Loucy (cell line): ENCODE measurements at regions not wholly inside any gene's neighbourhood (a gene's known extent, or its start where the extent isn't known, plus 50 kb on each side); places are given as distances from the start of the nearest gene placed in this dataset.

Source experiments
- H2AFZ ChIP-seq: fragments of 200-600 bp; sonication (generic); 2 replicates; pipeline ENCODE4 v1.6.0; 2016; ENCODE audit warnings: antibody characterized with exemption, mild to moderate bottlenecking, low read length, moderate library complexity
- H3F3A ChIP-seq: fragments of 200-600 bp; 2 replicates; pipeline ENCODE4 v1.6.0; 2016; ENCODE audit warnings: antibody characterized with exemption, low read depth, mild to moderate bottlenecking
- H3K27me3 ChIP-seq: fragments of 200-600 bp; sonication (generic); 2 replicates; pipeline ENCODE4 v1.6.1; 2014; ENCODE audit warnings: low read length, mild to moderate bottlenecking; ENCODE audit not compliant: insufficient read depth, poor library complexity, severe bottlenecking
- H3K36me3 ChIP-seq: fragments of 200-600 bp; sonication (generic); 2 replicates; pipeline ENCODE4 v1.6.1; 2016; ENCODE audit warnings: low read length; ENCODE audit not compliant: insufficient read depth
- H3K4me1 ChIP-seq: fragments of 200-600 bp; sonication (generic); 2 replicates; pipeline ENCODE4 v1.5.1; 2014; ENCODE audit warnings: low read length, mild to moderate bottlenecking; ENCODE audit not compliant: insufficient read depth, poor library complexity, severe bottlenecking
- H3K4me2 ChIP-seq: fragments of 200-600 bp; sonication (generic); 2 replicates; pipeline ENCODE4 v1.6.0; 2014; ENCODE audit warnings: antibody characterized with exemption, low read length, low read depth, mild to moderate bottlenecking; ENCODE audit not compliant: poor library complexity, severe bottlenecking
- H3K4me3 ChIP-seq: fragments of 200-600 bp; sonication (generic); 2 replicates; pipeline ENCODE4 v1.5.1; 2014; ENCODE audit warnings: low read length, mild to moderate bottlenecking, mixed read lengths; ENCODE audit not compliant: poor library complexity, severe bottlenecking
- H3K79me2 ChIP-seq: fragments of 200-600 bp; sonication (generic); 2 replicates; pipeline ENCODE4 v1.6.1; 2014; ENCODE audit warnings: low read length; ENCODE audit not compliant: insufficient read depth
- H3K9ac ChIP-seq: fragments of 200-600 bp; sonication (generic); 2 replicates; pipeline ENCODE4 v1.6.0; 2014; ENCODE audit warnings: mild to moderate bottlenecking, low read depth, low read length, moderate library complexity; ENCODE audit not compliant: poor library complexity, severe bottlenecking
- H3K9me2 ChIP-seq: fragments of 200-600 bp; sonication (generic); replicated peaks from 2 replicates; pipeline ENCODE4 v1.6.1; 2016; ENCODE audit warnings: low read depth, low read length, mixed read lengths
- H3K9me3 ChIP-seq: fragments of 200-600 bp; sonication (generic); 2 replicates; pipeline ENCODE4 v1.6.1; 2014; ENCODE audit warnings: mild to moderate bottlenecking, antibody characterized with exemption, low read length, low read depth; ENCODE audit not compliant: insufficient read depth
- H4K20me1 ChIP-seq: fragments of 200-600 bp; sonication (generic); 2 replicates; pipeline ENCODE4 v1.6.0; 2014; ENCODE audit warnings: antibody characterized with exemption, low read length, mild to moderate bottlenecking; ENCODE audit not compliant: insufficient read depth, poor library complexity, severe bottlenecking
- EZH2phosphoT487 ChIP-seq: fragments of 200-600 bp; IDR thresholded peaks from 2 replicates; pipeline ENCODE4 v1.6.1; 2018; ENCODE audit warnings: antibody characterized with exemption, mild to moderate bottlenecking, moderate library complexity, borderline replicate concordance
- TF ChIP-seq, protein P1 (sequence below): fragments of 200-600 bp; sonication (generic); conservative IDR thresholded peaks from 2 replicates; pipeline ENCODE4 v1.5.1; 2014; ENCODE audit warnings: mild to moderate bottlenecking, antibody characterized with exemption, low read length

DNA sequence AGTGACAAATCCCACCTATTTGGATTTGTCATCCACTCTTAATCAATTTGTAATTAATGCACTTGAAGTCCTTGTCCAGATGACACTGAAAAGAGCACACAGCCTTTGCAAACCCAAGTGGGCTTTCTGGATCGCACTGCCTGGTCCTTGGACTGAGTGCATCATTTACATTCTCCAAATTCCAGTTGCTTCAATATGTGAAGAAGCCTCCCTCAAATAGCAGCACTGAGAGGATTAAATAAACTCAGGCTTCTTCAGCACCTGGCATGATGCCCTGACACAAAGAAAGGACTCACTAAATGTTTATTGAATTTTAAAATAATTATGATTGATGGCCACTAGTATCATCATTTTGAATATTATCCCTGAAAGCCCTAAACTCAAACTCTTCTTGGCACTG, 496.5 kb downstream of the VRK1 start:
- Histone ChIP-seq H3F3A (no peaks in the 10 kb centered on the region), H3K9me3 (no peaks in the 10 kb centered on the region), H3K79me2 (no peaks in the 10 kb centered on the region), H4K20me1 (no peaks in the 10 kb centered on the region), H2AFZ (no peak overlapping the region), H3K4me3 (no peak overlapping the region), H3K27me3 (no peaks in the 10 kb centered on the region), H3K9ac (no peak overlapping the region), H3K4me1 (no peaks in the 10 kb centered on the region), H3K9me2 (no peaks in the 10 kb centered on the region), H3K36me3 (no peaks in the 10 kb centered on the region), H3K4me2 (no peak overlapping the region)
- TF ChIP-seq, protein P1, sequence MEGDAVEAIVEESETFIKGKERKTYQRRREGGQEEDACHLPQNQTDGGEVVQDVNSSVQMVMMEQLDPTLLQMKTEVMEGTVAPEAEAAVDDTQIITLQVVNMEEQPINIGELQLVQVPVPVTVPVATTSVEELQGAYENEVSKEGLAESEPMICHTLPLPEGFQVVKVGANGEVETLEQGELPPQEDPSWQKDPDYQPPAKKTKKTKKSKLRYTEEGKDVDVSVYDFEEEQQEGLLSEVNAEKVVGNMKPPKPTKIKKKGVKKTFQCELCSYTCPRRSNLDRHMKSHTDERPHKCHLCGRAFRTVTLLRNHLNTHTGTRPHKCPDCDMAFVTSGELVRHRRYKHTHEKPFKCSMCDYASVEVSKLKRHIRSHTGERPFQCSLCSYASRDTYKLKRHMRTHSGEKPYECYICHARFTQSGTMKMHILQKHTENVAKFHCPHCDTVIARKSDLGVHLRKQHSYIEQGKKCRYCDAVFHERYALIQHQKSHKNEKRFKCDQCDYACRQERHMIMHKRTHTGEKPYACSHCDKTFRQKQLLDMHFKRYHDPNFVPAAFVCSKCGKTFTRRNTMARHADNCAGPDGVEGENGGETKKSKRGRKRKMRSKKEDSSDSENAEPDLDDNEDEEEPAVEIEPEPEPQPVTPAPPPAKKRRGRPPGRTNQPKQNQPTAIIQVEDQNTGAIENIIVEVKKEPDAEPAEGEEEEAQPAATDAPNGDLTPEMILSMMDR: no peak
- TF ChIP-seq EZH2phosphoT487: no peak

DNA sequence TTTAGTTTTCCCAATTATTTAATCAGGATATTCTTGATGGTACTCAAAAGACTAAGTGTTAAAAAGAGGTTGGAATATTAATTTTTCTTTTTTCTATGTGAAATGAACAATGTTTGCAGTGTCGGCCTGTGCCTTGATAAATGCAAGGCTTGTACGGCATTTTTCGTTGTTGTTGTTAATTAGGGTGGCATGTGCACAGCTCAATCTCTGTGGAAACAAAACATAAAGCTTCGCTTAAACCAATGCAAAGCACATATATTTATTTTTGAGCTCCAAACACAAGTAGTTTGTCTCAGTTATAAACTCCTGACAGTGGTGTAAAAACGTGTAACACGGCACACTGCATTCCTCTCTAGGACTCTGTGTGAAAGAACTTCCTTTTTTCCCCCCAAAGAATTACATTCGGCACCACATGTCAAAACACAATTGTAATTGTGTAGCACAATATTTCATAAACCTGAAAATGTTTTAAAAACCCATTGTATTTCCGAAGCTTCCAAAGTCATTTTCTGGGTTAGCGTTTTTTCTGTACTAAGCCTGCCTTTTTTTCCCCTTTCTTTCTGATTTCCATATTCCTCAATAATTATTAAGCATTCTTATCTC, 498.0 kb downstream of the VRK1 start:
- no peaks in the 10 kb centered on the region for H4K20me1 ChIP-seq
- no peaks in the 10 kb centered on the region for H3K4me1 ChIP-seq
- H3K4me2 ChIP-seq: no peak overlapping the region
- H3F3A ChIP-seq: no peaks in the 10 kb centered on the region
- H3K9ac ChIP-seq: no peak overlapping the region
- H3K4me3 ChIP-seq: no peak overlapping the region
- no peaks in the 10 kb centered on the region for H3K36me3 ChIP-seq
- no peaks in the 10 kb centered on the region for H3K9me2 ChIP-seq
- H3K27me3 ChIP-seq: no peaks in the 10 kb centered on the region
- no peaks in the 10 kb centered on the region for H3K79me2 ChIP-seq
- H2AFZ ChIP-seq: no peak overlapping the region
- H3K9me3 ChIP-seq: no peaks in the 10 kb centered on the region
- TF ChIP-seq, protein P1: no peak
- no peak for TF ChIP-seq EZH2phosphoT487

DNA sequence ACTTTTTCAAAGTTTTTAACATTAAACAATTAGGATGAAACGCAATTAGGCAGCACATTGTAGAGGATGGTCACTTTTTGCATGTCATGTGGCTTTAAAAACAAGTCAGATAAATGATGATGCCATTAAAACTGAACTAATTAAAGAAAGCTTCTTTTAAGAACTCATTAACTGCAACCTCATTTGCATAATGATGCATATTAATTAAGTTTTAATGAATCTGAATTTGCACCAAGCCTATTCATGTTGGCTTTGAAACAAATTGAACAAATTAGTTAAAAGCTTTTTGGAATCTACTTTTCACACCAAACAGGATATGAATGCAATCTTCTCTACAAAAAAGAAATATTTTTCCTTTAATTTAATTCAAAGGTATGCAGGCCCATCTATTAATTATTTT, 499.0 kb downstream of the VRK1 start:
- no peak overlapping the region for H2AFZ ChIP-seq
- H3K9ac ChIP-seq: no peak overlapping the region
- H3K4me2 ChIP-seq: no peak overlapping the region
- no peaks in the 10 kb centered on the region for H3K79me2 ChIP-seq
- H3K9me2 ChIP-seq: no peaks in the 10 kb centered on the region
- H3K4me3 ChIP-seq: no peak overlapping the region
- TF ChIP-seq, protein P1: no peak
- no peak for TF ChIP-seq EZH2phosphoT487
- H3K4me1 ChIP-seq: no peaks in the 10 kb centered on the region
- H3K9me3 ChIP-seq: no peaks in the 10 kb centered on the region
- no peaks in the 10 kb centered on the region for H3K36me3 ChIP-seq
- no peaks in the 10 kb centered on the region for H3K27me3 ChIP-seq
- H4K20me1 ChIP-seq: no peaks in the 10 kb centered on the region
- H3F3A ChIP-seq: no peaks in the 10 kb centered on the region
